BJ (cell line): ENCODE measurements at regions not wholly inside any gene's neighbourhood (a gene's known extent, or its start where the extent isn't known, plus 50 kb on each side); places are given as distances from the start of the nearest gene placed in this dataset.

Experiments used
- CTCF ChIA-PET: fragments of 350-600 bp; formaldehyde crosslinking; extraction: SDS; loops from one replicate; lab custom pipeline; 2021; ENCODE audit warnings: antibody characterized with exemption, inconsistent platforms; lab: Yijun Ruan, JAX
- POLR2A ChIA-PET: fragments of 300-600 bp; sonication (Branson Sonifier 250); formaldehyde crosslinking; extraction: SDS; loops from one replicate; lab custom pipeline; 2021; ENCODE audit warnings: antibody characterized with exemption; lab: Charles Lee
- DNase-seq: peaks from one replicate; pipeline ENCODE4 v3.0.0-alpha.2; 2011; ENCODE audit warnings: low read depth
- H3K27me3 ChIP-seq: 2 replicates; pipeline ENCODE4 v1.6.0; 2011; ENCODE audit warnings: low read length; ENCODE audit not compliant: control insufficient read depth, insufficient read depth
- H3K36me3 ChIP-seq: 2 replicates; pipeline ENCODE4 v1.5.1; 2011; ENCODE audit warnings: low read length; ENCODE audit not compliant: control insufficient read depth, insufficient read depth
- H3K4me3 ChIP-seq: 2 replicates; pipeline ENCODE4 v1.5.1; 2011; ENCODE audit warnings: low read depth, mild to moderate bottlenecking, control low read depth, low read length
- TF ChIP-seq, protein P1 (sequence below): IDR thresholded peaks from 2 replicates; pipeline ENCODE4 v1.5.1; 2011; ENCODE audit warnings: low read depth, mild to moderate bottlenecking, control low read depth, inconsistent platforms, low read length, moderate library complexity; ENCODE audit not compliant: insufficient read depth

DNA sequence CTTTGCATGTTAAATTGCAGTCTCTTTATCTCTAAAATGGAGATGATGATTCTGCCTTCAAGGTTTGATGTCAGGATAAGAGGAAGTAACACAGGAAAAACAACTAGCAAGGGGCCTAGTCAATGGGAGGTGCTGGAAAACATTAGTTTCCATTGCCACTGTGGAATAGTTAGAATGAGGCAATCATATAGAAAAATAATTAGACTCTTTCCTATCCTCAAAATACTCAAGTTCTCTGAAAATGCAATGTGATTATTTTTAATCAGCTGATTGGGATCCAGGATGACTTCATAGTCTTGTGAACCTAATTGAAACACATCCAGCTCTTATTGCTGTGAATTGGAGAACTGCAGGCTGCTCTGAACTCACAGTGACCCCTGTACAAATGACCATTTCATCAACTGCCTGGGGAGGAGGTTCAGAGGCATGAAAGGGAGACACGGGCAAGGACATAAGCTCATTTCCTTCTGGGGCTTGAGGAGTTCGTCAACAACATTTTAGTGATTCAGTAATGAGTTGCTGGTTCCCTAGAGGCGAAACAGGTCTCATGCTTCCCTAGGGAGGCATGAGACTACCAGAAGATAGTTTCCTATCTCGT, 422.5 kb downstream of the LPIN1 start:
- no peaks in the 10 kb centered on the region for H3K27me3 ChIP-seq
- TF ChIP-seq, protein P1, sequence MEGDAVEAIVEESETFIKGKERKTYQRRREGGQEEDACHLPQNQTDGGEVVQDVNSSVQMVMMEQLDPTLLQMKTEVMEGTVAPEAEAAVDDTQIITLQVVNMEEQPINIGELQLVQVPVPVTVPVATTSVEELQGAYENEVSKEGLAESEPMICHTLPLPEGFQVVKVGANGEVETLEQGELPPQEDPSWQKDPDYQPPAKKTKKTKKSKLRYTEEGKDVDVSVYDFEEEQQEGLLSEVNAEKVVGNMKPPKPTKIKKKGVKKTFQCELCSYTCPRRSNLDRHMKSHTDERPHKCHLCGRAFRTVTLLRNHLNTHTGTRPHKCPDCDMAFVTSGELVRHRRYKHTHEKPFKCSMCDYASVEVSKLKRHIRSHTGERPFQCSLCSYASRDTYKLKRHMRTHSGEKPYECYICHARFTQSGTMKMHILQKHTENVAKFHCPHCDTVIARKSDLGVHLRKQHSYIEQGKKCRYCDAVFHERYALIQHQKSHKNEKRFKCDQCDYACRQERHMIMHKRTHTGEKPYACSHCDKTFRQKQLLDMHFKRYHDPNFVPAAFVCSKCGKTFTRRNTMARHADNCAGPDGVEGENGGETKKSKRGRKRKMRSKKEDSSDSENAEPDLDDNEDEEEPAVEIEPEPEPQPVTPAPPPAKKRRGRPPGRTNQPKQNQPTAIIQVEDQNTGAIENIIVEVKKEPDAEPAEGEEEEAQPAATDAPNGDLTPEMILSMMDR: no peak
- no peaks in the 10 kb centered on the region for H3K36me3 ChIP-seq
- peak; percentile 51 for DNase-seq
- ChIA-PET CTCF (interaction anchor here (0.6 to 1.8 kb wide), 3 partner anchors 119 to 339 kb away, joined by 3 to 6 read pairs (median 3); no protein-coding TSS in a partner anchor), POLR2A (no interaction called here)
- H3K4me3 ChIP-seq: no peak overlapping the region

DNA sequence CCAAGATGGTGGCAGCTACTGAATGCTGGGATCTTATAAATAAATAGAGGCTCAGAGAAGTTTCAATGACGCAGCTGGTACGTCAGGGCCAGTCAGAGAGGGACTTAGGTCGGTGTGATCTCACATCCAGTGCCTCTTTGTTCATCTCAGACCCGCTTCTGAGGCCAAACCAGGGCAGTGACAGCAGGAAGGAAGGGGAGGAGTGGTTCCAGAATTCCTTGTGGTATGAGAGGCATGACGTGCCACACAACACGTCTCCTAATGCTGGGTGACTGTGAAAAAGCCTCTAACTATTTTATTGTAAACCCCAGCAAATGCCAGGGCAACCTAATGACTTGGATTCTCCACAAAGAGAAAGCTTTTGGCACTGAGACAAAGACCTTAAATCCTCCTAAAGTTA, 423.3 kb downstream of the LPIN1 start:
- Histone ChIP-seq H3K4me3 (no peak overlapping the region), H3K36me3 (no peaks in the 10 kb centered on the region), H3K27me3 (no peaks in the 10 kb centered on the region)
- DNase-seq: peak; percentile 76
- TF ChIP-seq, protein P1: no peak
- ChIA-PET POLR2A (no interaction called here), CTCF (interaction anchor here (0.9 to 1.8 kb wide), 2 partner anchors 130 to 340 kb away, joined by 3 to 6 read pairs; no protein-coding TSS in a partner anchor)

DNA sequence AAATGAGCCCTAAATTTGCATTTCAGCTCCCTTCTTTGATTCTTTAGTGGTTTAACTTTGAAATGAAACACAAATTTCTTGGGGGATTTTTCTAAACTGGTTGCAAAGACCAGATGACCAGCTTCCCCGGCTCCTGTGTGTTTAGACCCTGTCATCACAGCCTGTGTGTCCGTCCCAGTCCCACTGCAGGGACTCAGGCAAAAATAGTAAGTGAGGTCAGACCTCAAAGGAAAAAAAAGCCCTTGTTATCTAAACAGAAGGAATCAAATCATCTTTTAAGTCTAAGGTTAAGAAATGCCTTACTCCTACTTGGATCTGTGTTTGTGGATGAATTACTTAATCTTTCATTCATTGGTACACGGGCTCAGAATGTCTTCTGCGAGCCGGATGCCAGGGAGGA, 423.7 kb downstream of the LPIN1 start:
- Histone ChIP-seq H3K27me3 (no peaks in the 10 kb centered on the region), H3K36me3 (no peaks in the 10 kb centered on the region), H3K4me3 (no peak overlapping the region)
- ChIA-PET CTCF (interaction anchor here (0.9 kb wide), 1 partner anchor 129 kb away, joined by 3 read pairs; no protein-coding TSS in a partner anchor), POLR2A (no interaction called here)
- DNase-seq: no peak
- TF ChIP-seq, protein P1: no peak

DNA sequence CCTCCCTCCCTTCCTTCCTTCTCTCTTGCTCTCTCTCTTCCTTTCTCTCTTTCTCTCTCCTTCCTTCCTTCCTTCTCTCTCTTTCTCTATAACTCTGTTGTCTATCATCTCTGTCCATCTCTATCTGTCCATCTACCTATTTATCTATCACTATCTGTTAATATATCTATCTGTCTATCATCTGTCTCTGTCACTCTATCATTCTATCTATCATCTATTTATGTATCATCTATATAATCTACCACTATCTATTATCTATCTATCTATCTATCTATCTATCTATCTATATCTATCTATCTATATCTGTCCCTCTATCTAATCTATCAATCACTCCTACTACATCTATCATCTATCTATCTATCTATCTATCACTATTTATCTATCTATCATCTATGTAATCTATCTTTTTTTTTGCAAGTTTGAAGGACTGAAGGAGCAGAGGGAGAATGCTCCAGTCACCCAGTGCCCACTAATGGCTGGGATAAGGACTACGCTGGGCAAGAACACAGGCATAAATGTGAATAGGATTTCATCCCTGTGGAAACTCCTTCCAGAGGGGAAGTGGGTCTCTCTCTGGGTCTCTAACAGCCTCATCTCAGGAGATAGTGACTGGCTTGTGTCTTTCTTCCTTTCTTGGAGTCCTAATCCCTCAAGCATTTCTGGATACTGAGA, 427.0 kb downstream of the LPIN1 start:
- no peak for DNase-seq
- no peak overlapping the region for H3K4me3 ChIP-seq
- ChIA-PET POLR2A (no interaction called here), CTCF (interaction anchor here (0.7 to 0.8 kb wide), 2 partner anchors 188 to 343 kb away, joined by 3 read pairs; no protein-coding TSS in a partner anchor)
- no peaks in the 10 kb centered on the region for H3K36me3 ChIP-seq
- TF ChIP-seq, protein P1: peak; percentile 44
- H3K27me3 ChIP-seq: no peaks in the 10 kb centered on the region

DNA sequence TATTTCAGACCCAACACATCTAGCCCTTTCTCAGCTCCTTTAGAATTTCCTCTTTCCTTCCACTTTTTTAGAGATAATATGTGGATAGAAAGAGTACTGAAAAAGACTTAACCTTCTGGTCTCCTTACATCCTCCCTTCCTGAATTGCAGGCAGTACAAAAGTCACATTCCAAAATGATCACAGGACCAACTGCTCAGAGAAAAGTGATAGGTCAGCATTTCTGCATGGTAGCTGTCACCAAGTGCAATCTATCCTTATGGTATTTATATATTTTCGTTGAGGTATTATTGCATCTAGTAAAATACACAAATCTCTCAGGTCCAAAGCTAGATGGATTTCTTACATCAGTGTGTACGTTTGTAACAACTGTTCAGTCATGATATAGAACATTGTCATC, 427.5 kb downstream of the LPIN1 start:
- no peaks in the 10 kb centered on the region for H3K36me3 ChIP-seq
- H3K4me3 ChIP-seq: no peak overlapping the region
- CTCF ChIA-PET: interaction anchor here (0.7 to 0.8 kb wide), 2 partner anchors 189 to 344 kb away, joined by 3 read pairs; no protein-coding TSS in a partner anchor
- TF ChIP-seq, protein P1: no peak
- no peak for DNase-seq
- POLR2A ChIA-PET: no interaction called here
- no peaks in the 10 kb centered on the region for H3K27me3 ChIP-seq
